ENCODE measurements at regions not wholly inside any gene's neighbourhood (a gene's known extent, or its start where the extent isn't known, plus 50 kb on each side); places are given as distances from the start of the nearest gene placed in this dataset.
A peak's percentile ranks its signal among the peaks of the same experiment; 100 is the strongest.
"Not testable (repeated sequence)": the region's sequence is repeated elsewhere in the genome, so short reads cannot be mapped to it uniquely, and the experiment has no call there.

DNA sequence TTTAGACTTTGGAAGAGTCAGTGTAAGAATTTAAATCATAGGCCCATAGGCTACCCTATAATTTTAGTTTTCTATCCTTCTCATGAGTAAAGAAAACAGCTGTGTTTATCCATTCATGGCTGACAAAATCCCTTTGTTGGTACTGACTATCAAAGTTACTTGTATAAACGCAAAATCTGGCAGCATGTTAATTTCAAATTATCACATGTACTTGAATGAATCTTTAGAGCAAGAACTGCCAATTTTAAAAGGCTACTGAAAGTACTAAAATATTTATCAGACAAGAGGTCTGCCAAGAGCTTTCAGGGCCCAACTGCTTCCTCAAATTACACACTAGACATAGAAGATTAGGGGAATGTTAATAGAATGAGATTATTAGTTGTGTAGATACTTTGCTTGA lies 66.6 kb downstream of the MYL12B start:
- DNase-seq: no peak

GRCh38 chr18:3329471-3329870 lies 67.5 kb downstream of the MYL12B start:
- no peak for DNase-seq

DNA sequence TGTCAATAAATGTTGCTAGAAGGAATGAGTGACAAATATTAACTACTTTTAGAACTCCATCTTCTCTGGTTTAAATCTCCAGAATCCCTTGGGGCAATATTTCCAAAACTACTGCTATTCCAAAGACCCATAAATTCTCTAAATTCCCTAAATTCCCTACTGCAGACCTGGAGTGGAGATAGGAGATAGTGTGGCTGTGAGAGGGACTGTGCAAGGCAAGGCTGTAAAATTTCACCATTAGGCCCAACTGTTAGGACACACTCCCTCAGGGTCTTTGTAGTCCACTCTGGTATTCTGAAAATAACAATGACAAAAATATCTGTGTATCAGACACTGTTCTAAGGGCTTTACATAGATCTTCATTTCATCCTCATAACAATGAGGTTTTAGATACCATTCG lies 67.9 kb downstream of the MYL12B start:
- no peak for DNase-seq

GRCh38 chr18:3330622-3331021 lies 68.7 kb downstream of the MYL12B start:
- no peak for DNase-seq

DNA sequence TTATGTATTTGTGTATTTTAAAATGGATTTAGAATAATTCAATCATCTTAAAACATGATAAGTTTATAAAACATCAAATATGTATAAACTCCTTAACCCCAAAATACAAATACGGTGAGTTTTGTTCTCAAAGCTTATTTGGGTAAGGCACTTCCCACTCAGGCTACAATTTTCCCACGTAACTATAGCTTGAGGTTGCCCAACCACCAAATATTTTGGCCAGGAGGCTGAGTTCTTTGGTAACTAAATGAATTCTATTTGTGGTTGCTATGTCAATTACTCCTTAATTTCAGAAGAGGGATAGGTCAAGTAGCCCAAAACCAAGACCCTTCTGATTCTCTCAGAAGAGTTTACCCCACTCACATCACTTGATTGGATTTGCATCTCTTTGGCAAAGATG lies 70.4 kb downstream of the MYL12B start:
- no peak for DNase-seq

DNA sequence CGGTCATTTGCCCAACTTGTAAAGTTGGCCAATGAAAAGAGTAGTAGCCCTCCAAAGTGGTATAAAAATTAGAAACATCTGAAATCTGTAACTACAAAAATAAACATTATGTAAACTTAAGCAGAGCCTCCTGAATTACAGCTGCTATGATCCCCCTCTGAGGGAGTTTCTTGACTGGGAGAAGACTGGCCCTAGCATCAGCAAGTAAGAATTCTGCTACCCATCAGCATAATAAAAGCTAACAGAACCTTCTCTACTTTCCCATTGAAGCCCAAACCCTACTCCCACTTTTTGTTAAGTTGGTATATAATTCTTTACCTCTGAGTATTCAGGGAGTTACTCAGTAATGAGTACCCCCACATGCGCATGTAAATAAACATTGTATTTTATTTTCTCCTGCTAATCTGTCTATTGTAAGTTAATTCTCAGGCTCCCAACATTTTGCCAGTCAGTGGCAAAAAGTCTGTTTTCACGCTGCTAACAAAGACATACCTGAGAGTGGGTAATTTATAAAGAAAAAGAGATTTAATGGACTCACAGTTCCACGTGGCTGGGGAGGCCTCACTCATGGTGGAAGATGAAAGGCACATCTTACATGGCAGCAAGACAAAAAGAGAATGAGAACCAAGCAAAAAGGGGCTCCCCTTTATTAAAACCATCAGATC lies 71.3 kb downstream of the MYL12B start:
- DNase-seq: no peak

DNA sequence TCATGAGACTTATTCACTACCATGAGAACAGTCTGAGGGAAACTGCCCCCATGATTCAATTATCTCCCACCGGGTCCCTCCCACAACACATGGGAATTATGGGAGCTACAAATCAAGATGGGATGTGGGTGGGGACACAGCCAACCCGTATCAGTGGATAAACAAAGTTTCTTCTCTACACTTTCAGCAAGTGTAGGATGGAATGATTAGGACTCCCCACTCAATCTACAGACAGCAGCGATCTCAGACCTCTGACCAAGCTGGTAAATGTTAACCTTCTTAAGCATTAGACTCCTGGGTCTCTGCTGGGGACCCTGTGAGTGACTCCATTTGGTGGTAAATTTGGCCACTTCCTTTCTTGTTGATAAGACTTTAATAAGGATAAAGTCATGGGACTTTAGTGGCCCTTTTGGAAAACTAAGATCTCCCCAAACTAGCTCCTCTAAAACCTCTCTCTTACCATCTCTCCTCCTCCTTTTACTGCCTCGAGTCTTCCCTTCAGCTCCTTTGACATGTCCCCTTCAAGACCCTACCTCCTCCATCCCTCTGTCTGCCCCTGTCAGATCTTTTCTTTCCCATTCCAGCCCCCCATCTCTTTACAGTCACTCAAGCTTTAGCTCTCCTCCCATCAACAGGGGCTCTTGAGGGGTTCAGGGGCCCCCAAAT lies 71.9 kb downstream of the MYL12B start:
- DNase-seq: no peak

GRCh38 chr18:3340015-3340681 lies 78.2 kb downstream of the MYL12B start:
- peak; percentile 7 for DNase-seq

GRCh38 chr18:3340682-3341097 lies 78.8 kb downstream of the MYL12B start:
- no peak for DNase-seq

- DNase-seq: no peak
These were observed 80.7 kb downstream of the MYL12B start for GRCh38 chr18:3342628-3343027.

- DNase-seq: no peak
These were observed 83.5 kb downstream of the MYL12B start for GRCh38 chr18:3345452-3345851.

DNA sequence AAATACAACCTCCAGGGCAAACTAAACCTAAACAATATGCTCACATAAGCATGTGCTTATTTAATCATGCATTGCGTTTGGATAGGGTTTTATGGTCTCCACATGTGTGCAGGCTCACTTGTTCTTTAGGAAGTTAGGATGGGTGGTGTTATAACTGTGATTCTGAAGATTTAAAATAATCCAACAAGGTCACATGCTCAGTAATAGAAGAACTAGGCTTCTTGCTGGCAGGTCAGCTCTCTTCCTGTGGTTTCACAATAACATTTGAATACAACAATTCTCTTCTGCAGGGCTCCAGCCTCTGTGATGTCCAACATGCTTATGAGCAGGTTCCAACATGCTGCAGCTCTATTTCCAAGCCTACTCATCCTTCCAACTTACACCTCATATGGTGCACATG lies 84.0 kb downstream of the MYL12B start:
- no peak for DNase-seq

- DNase-seq: no peak
These were observed 84.6 kb downstream of the MYL12B start for GRCh38 chr18:3346487-3346886.

GRCh38 chr18:3347286-3347803 lies 85.4 kb downstream of the MYL12B start:
- no peak for DNase-seq

- no peak for DNase-seq
These were observed 86.2 kb downstream of the MYL12B start for GRCh38 chr18:3348176-3348575.

DNA sequence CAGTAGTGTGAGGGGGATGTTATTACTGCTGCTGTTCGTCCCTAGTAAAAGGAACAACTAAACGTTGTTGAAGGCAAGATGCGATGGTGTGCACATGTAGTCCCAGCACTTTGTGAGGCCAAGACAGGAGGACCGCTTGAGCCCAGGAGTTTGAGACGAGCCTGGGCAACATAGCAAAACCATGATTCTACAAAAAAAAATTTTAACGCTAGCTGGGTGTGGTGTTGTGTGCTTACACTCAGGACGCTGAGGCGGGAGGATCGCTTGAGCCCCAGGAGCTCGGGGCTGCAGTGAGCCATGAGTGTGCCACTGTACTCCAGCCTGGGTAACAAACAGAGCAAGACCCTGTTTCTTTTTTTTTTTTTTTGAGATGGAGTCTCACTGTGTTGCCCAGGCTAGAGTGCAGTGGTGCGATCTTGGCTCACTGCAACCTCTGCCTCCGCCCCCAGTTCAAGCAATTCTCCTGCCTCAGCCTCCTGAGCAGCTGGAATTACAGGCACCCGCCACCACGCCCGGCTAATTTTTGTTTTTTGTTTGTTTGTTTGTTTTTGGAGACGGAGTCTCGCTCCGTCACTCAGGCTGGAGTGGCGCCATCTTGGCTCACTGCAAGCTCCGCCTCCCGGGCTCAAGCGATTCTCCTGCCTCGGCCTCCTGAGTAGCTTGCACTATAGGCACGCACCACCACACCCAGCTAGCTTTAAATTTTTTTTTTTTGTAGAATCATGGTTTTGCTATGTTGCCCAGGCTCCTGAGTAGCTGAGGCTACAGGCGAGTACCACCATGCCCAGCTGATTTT lies 87.3 kb downstream of the MYL12B start:
- not testable (repeated sequence) for DNase-seq

- DNase-seq: no peak
These were observed 88.1 kb downstream of the MYL12B start for GRCh38 chr18:3350021-3350420.

- no peak for DNase-seq
These were observed 88.9 kb downstream of the MYL12B start for GRCh38 chr18:3350566-3351527.

- no peak for DNase-seq
These were observed 92.6 kb downstream of the MYL12B start for GRCh38 chr18:3354506-3354905.

GRCh38 chr18:3356614-3357013 lies 93.4 kb upstream of the TGIF1 start:
- no peak for DNase-seq

DNA sequence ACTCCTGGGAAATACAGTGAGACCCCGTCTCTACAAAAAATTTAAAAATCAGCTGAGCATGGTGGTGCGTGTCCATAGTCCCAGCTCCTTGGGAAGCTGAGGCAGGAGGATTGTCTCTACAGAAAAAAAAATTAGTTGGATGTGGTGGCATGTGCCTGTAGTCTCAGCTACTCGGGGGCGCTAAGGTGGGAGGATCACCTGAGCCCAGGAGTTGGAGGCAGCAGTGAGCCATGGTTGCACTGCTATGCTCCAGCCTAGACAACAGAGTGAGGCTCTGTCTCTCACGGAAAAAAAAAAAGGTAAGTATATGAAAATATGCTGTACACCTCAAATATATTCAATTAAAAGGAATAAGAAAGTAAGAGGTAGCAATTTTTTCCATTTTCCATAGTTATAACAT lies 92.5 kb upstream of the TGIF1 start:
- DNase-seq: no peak

DNA sequence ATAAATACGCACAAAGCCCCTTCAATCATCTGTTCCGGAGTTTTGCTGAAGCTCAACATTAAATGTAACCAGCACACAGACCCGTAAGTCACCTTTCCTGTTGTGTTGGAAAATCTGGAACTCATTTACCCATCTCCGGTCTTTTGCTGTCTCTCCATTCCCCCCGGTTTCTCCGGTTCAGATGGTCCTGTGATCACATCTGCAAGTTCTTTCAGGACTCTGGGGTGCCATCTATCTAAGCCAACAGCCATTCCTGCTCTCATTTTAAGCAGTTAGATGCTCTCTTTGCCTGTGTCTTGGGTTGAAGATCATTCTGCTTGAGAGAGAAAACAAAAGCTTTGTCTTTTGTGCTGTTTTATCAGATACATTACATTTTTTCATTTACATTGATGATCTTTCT lies 91.7 kb upstream of the TGIF1 start:
- no peak for DNase-seq
